AG04449 (cell line): ENCODE measurements at regions not wholly inside any gene's neighbourhood (a gene's known extent, or its start where the extent isn't known, plus 50 kb on each side); places are given as distances from the start of the nearest gene placed in this dataset.
A peak's percentile ranks its signal among the peaks of the same experiment; 100 is the strongest.

ENCODE experiments used
- CTCF ChIA-PET: fragments of 350-600 bp; formaldehyde crosslinking; extraction: SDS; loops from one replicate; lab custom pipeline; 2021; ENCODE audit warnings: antibody characterized with exemption; lab: Yijun Ruan, JAX
- POLR2A ChIA-PET: fragments of 400-600, 350-600 bp; formaldehyde crosslinking; extraction: SDS; loops from one replicate; lab custom pipeline; 2020; ENCODE audit warnings: antibody characterized with exemption, inconsistent platforms; lab: Yijun Ruan, JAX
- DNase-seq: peaks from one replicate; pipeline ENCODE4 v3.0.0-alpha.2; 2010; ENCODE audit warnings: low read depth, low spot score
- H3K4me3 ChIP-seq: 2 replicates; pipeline ENCODE4 v1.5.1; 2011; ENCODE audit warnings: low read depth, mild to moderate bottlenecking, control low read depth, low read length
- TF ChIP-seq, protein P1 (sequence below): IDR thresholded peaks from one replicate; pipeline ENCODE4 v1.5.1; 2011; ENCODE audit warnings: mild to moderate bottlenecking, moderate library complexity, low read length, control low read depth, inconsistent platforms; ENCODE audit not compliant: insufficient read depth; ENCODE audit errors: missing control alignments

GRCh38 chr1:68344208-68344607 is 105.5 kb downstream of the RPE65 start:
- ChIA-PET CTCF (interaction anchor here (1.1 to 24.3 kb wide), 11 partner anchors 8 to 494 kb away, joined by 3 to 964 read pairs (median 4); no protein-coding TSS in a partner anchor), POLR2A (no interaction called here)
- TF ChIP-seq, protein P1, sequence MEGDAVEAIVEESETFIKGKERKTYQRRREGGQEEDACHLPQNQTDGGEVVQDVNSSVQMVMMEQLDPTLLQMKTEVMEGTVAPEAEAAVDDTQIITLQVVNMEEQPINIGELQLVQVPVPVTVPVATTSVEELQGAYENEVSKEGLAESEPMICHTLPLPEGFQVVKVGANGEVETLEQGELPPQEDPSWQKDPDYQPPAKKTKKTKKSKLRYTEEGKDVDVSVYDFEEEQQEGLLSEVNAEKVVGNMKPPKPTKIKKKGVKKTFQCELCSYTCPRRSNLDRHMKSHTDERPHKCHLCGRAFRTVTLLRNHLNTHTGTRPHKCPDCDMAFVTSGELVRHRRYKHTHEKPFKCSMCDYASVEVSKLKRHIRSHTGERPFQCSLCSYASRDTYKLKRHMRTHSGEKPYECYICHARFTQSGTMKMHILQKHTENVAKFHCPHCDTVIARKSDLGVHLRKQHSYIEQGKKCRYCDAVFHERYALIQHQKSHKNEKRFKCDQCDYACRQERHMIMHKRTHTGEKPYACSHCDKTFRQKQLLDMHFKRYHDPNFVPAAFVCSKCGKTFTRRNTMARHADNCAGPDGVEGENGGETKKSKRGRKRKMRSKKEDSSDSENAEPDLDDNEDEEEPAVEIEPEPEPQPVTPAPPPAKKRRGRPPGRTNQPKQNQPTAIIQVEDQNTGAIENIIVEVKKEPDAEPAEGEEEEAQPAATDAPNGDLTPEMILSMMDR: no peak
- no peak overlapping the region for H3K4me3 ChIP-seq
- DNase-seq: no peak

DNA sequence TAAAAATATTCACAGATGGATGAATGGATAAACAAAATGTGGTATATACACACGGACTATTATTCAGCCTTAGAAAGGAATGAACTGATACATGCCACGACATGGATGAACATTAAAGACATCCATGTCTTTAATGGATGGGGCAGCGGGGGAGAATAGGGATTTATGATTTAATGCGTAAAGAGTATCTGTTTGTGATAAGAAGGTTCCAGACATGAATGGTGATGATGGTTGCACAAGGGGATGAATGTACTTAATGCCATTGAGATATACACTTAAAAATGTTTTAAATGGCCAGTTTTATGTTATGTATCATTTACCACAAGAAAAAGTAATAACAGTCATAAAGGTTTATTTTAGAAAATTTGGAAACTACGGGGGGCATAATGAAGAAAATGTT is 108.6 kb upstream of the WLS start:
- CTCF ChIA-PET: interaction anchor here (0.7 to 24.3 kb wide), 4 partner anchors 17 to 226 kb away, joined by 3 to 964 read pairs (median 9); partner anchors contain the start of gene WLS
- H3K4me3 ChIP-seq: no peak overlapping the region
- TF ChIP-seq, protein P1: no peak
- no peak for DNase-seq
- POLR2A ChIA-PET: no interaction called here

GRCh38 chr1:68339505-68339904 is 107.2 kb upstream of the WLS start:
- ChIA-PET CTCF (interaction anchor here (1.0 to 24.3 kb wide), 6 partner anchors 20 to 224 kb away, joined by 3 to 964 read pairs (median 4); no protein-coding TSS in a partner anchor), POLR2A (no interaction called here)
- no peak overlapping the region for H3K4me3 ChIP-seq
- TF ChIP-seq, protein P1: no peak
- DNase-seq: no peak

DNA sequence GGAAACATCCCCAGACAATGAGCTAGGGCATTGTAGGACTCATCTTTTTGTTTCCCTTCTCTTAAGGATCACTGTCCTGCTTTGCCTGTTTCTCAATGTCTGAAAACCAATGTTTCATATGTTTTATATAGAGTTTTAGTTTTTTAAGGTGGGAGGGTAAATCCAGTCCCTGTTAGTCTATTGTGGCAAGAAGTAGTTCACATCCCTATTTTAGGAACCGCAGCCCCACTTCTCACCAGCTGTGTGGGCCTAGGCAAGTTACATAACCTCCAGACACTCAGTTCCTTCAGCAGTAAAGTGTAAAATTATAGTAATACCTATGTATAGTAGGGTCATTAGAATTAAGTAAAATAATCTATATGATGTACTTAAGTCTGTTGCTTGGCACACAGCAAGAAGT is 105.8 kb upstream of the WLS start:
- CTCF ChIA-PET: interaction anchor here (1.1 to 24.3 kb wide), 2 partner anchors 212 to 223 kb away, joined by 3 to 964 read pairs; no protein-coding TSS in a partner anchor
- POLR2A ChIA-PET: no interaction called here
- no peak overlapping the region for H3K4me3 ChIP-seq
- TF ChIP-seq, protein P1: no peak
- no peak for DNase-seq

- TF ChIP-seq, protein P1: no peak
- no peak overlapping the region for H3K4me3 ChIP-seq
- ChIA-PET CTCF (interaction anchor here (0.8 to 4.8 kb wide), 5 partner anchors 10 to 212 kb away, joined by 3 to 62 read pairs (median 13); no protein-coding TSS in a partner anchor), POLR2A (interaction anchor here (1.7 kb wide), 1 partner anchor 158 kb away, joined by 3 read pairs; no protein-coding TSS in a partner anchor)
- no peak for DNase-seq
These were observed 99.7 kb upstream of the WLS start for GRCh38 chr1:68332041-68332440.

- ChIA-PET POLR2A (interaction anchor here (0.7 to 1.7 kb wide), 2 partner anchors 18 to 158 kb away, joined by 3 read pairs; no protein-coding TSS in a partner anchor), CTCF (interaction anchor here (0.8 to 4.8 kb wide), 7 partner anchors 10 to 211 kb away, joined by 3 to 62 read pairs (median 7); no protein-coding TSS in a partner anchor)
- peak; percentile 62 for DNase-seq
- TF ChIP-seq, protein P1: no peak
- no peak overlapping the region for H3K4me3 ChIP-seq
These were observed 99.0 kb upstream of the WLS start for GRCh38 chr1:68331117-68331865.
